GM23338 (cell line): ENCODE measurements at regions not wholly inside any gene's neighbourhood (a gene's known extent, or its start where the extent isn't known, plus 50 kb on each side); places are given as distances from the start of the nearest gene placed in this dataset.

ENCODE experiments used
- ATAC-seq: fragments of 200-7000 bp; cut with Tn5 transposase; 3 replicates; pipeline ENCODE4 v1.9.1; 2020
- DNase-seq: peaks from one replicate; pipeline ENCODE4 v3.0.0-alpha.2; 2015; ENCODE audit warnings: low spot score
- H2AFZ ChIP-seq: fragments of 200-600 bp; sonication (generic); 2 replicates; pipeline ENCODE4 v1.8.0; 2016; ENCODE audit warnings: antibody characterized with exemption, mild to moderate bottlenecking, moderate library complexity
- H3F3A ChIP-seq: fragments of 200-600 bp; sonication (generic); replicated peaks from 2 replicates; pipeline ENCODE4 v1.8.0; 2017; ENCODE audit warnings: antibody characterized with exemption, mixed run types, low read depth
- H3K27ac ChIP-seq: fragments of 200-600 bp; sonication (generic); 2 replicates; pipeline ENCODE4 v1.6.1; 2016; ENCODE audit warnings: low read depth
- H3K27me3 ChIP-seq: fragments of 200-600 bp; sonication (generic); 2 replicates; pipeline ENCODE4 v1.8.0; 2016; ENCODE audit warnings: mild to moderate bottlenecking, mixed run types, moderate library complexity; ENCODE audit not compliant: insufficient read depth
- H3K36me3 ChIP-seq: fragments of 200-600 bp; sonication (generic); 2 replicates; pipeline ENCODE4 v1.8.0; 2016; ENCODE audit warnings: mild to moderate bottlenecking; ENCODE audit not compliant: insufficient read depth
- H3K4me1 ChIP-seq: fragments of 200-600 bp; sonication (generic); 2 replicates; pipeline ENCODE4 v1.8.0; 2016; ENCODE audit warnings: mild to moderate bottlenecking, moderate library complexity; ENCODE audit not compliant: insufficient read depth
- H3K4me2 ChIP-seq: fragments of 200-600 bp; sonication (generic); 2 replicates; pipeline ENCODE4 v1.7.1; 2017; ENCODE audit warnings: mixed run types
- H3K4me3 ChIP-seq: fragments of 200-600 bp; sonication (generic); 2 replicates; pipeline ENCODE4 v1.6.1; 2016; ENCODE audit warnings: mixed run types
- H3K79me2 ChIP-seq: fragments of 200-600 bp; sonication (generic); replicated peaks from 2 replicates; pipeline ENCODE4 v1.8.0; 2017; ENCODE audit warnings: mild to moderate bottlenecking; ENCODE audit not compliant: insufficient read depth
- H3K9me2 ChIP-seq: fragments of 200-600 bp; sonication (generic); 2 replicates; pipeline ENCODE4 v1.8.0; 2017; ENCODE audit not compliant: insufficient read depth
- H4K20me1 ChIP-seq: fragments of 200-600 bp; sonication (generic); replicated peaks from 2 replicates; pipeline ENCODE4 v1.8.0; 2017; ENCODE audit warnings: mild to moderate bottlenecking; ENCODE audit not compliant: insufficient read depth
- H3K27ac Mint-ChIP-seq: 2 replicates; pipeline ENCODE4 v1.8.0; 2020; ENCODE audit warnings: inconsistent platforms, mild to moderate bottlenecking, moderate library complexity, mixed read lengths
- H3K27me3 Mint-ChIP-seq: 3 replicates; pipeline ENCODE4 v1.8.0; 2022; ENCODE audit warnings: low read depth, mild to moderate bottlenecking, moderate library complexity, mixed read lengths, inconsistent platforms; ENCODE audit not compliant: insufficient read depth, poor library complexity
- H3K36me3 Mint-ChIP-seq: 3 replicates; pipeline ENCODE4 v1.8.0; 2021; ENCODE audit warnings: low read depth, mild to moderate bottlenecking, inconsistent platforms, moderate library complexity, mixed read lengths
- H3K4me1 Mint-ChIP-seq: 3 replicates; pipeline ENCODE4 v1.8.0; 2020; ENCODE audit warnings: mild to moderate bottlenecking, inconsistent platforms, mixed read lengths
- H3K4me3 Mint-ChIP-seq: 3 replicates; pipeline ENCODE4 v1.8.0; 2021; ENCODE audit warnings: moderate library complexity, mild to moderate bottlenecking, inconsistent platforms, mixed read lengths
- H3K9me3 Mint-ChIP-seq: 3 replicates; pipeline ENCODE4 v1.8.0; 2020; ENCODE audit warnings: moderate library complexity, mild to moderate bottlenecking, inconsistent platforms, mixed read lengths
- CREB1 ChIP-seq: fragments of 250-450 bp; sonication (Bioruptor Pico); IDR thresholded peaks from 2 replicates; pipeline ENCODE4 v1.5.0; 2020; ENCODE audit warnings: low read depth, mild to moderate bottlenecking, moderate library complexity
- EZH2 ChIP-seq: fragments of 200-600 bp; sonication (generic); IDR thresholded peaks from one replicate; pipeline ENCODE4 v1.8.0; 2017; ENCODE audit warnings: antibody characterized with exemption, mild to moderate bottlenecking, low read depth; ENCODE audit not compliant: unreplicated experiment
- EZH2phosphoT487 ChIP-seq: fragments of 200-600 bp; sonication (generic); IDR thresholded peaks from one replicate; pipeline ENCODE4 v1.8.1; 2018; ENCODE audit warnings: antibody characterized with exemption; ENCODE audit not compliant: unreplicated experiment
- JUNB ChIP-seq: IDR thresholded peaks from one replicate; pipeline ENCODE4 v1.6.1; 2016; ENCODE audit warnings: antibody characterized with exemption; ENCODE audit not compliant: unreplicated experiment
- NANOG ChIP-seq: IDR thresholded peaks from 2 replicates; pipeline ENCODE4 v1.6.1; 2016; ENCODE audit warnings: antibody characterized with exemption, borderline replicate concordance
- POLR2AphosphoS5 ChIP-seq: IDR thresholded peaks from 2 replicates; pipeline ENCODE4 v1.6.1; 2016; ENCODE audit warnings: antibody characterized with exemption, low read depth
- STAT1 ChIP-seq: IDR thresholded peaks from one replicate; pipeline ENCODE4 v1.6.1; 2016; ENCODE audit warnings: antibody characterized with exemption; ENCODE audit not compliant: unreplicated experiment
- ZNF114 ChIP-seq: fragments of 250-450 bp; sonication (Bioruptor Pico); IDR thresholded peaks from 2 replicates; pipeline ENCODE4 v1.5.0; 2020; ENCODE audit warnings: mild to moderate bottlenecking, moderate library complexity
- ZNF331 ChIP-seq: fragments of 250-450 bp; sonication (Bioruptor Pico); IDR thresholded peaks from 2 replicates; pipeline ENCODE4 v1.5.0; 2020; ENCODE audit warnings: low read depth, mild to moderate bottlenecking, moderate library complexity
- TF ChIP-seq, protein P1 (sequence below): IDR thresholded peaks from 2 replicates; pipeline ENCODE4 v1.6.1; 2016; ENCODE audit warnings: antibody characterized with exemption
- TF ChIP-seq, protein P2 (sequence below): IDR thresholded peaks from one replicate; pipeline ENCODE4 v1.6.1; 2018; ENCODE audit warnings: antibody characterized with exemption; ENCODE audit not compliant: unreplicated experiment
- TF ChIP-seq, protein P3 (sequence below), 2 experiments: fragments of 200-600 bp in 1 of 2; sonication (generic) in 1 of 2; conservative IDR thresholded peaks; 2 replicates each; pipeline versions ENCODE4 v1.5.1 to v1.6.1; 2016 to 2017; ENCODE audit warnings: antibody characterized with exemption in 2 of 2, low read depth in 2 of 2, mild to moderate bottlenecking in 2 of 2, moderate library complexity in 1 of 2
- TF ChIP-seq, protein P4 (sequence below): fragments of 250-450 bp; sonication (Bioruptor Pico); IDR thresholded peaks from 2 replicates; pipeline ENCODE4 v1.5.0; 2020; ENCODE audit warnings: mild to moderate bottlenecking, moderate library complexity

DNA sequence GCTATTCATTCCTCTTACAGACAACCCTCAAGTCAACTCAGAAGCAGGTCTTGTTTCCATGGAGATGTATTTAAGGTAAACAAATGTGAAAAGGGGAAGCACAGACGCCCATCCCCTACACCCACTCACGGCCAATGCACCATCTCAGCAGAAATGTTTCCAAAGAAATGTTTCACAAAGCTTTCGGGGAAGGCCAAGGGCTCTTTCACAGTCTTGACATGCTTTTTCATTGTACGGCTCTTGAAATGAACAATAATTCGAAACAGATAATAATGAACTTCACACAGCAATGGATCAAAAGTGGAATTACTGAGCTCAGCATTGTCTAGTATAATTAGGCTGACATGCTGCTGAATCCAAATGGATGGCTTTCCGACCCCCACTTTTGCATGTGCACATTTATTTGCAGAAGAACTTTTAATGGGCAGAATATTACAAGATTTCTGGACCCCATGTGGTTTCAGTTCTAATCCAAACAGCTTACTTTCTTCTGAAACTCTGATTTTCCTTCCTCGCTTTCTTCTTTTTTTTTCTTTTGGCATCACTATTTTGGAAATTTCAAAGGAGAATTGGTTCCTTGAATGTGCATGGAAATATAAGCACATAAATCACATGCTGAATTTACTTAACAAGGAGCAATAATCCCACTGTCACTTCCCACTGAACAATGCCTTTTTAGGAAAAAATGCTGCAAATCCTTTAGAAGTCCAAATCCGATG, 160.9 kb downstream of the SMIM20 start:
- no peak overlapping the region for H3K27ac ChIP-seq
- H3K27me3 ChIP-seq: no peaks in the 10 kb centered on the region
- H3K4me2 ChIP-seq: no peak overlapping the region
- H3K36me3 ChIP-seq: no peaks in the 10 kb centered on the region
- H3K4me1 ChIP-seq: no peaks in the 10 kb centered on the region
- 0 out of 2 replicates have a peak, but pooled peaks cover 6% of the 10 kb centered on the region for H3K9me2 ChIP-seq
- no peaks in the 10 kb centered on the region; the same call in 2 of the 3 replicates for H3K36me3 Mint-ChIP-seq
- no peaks in the 10 kb centered on the region for H3K79me2 ChIP-seq
- H2AFZ ChIP-seq: no peak overlapping the region
- ATAC-seq: no peak
- no peaks in the 10 kb centered on the region for H4K20me1 ChIP-seq
- H3K4me1 Mint-ChIP-seq: peaks cover 4% of the 10 kb centered on the region; the same call in 1 of the 3 replicates
- no peak overlapping the region for H3K4me3 ChIP-seq
- no peaks in the 10 kb centered on the region for H3K27me3 Mint-ChIP-seq
- no peak overlapping the region for H3K4me3 Mint-ChIP-seq
- no peak for TF ChIP-seq POLR2AphosphoS5
- TF ChIP-seq, protein P1, sequence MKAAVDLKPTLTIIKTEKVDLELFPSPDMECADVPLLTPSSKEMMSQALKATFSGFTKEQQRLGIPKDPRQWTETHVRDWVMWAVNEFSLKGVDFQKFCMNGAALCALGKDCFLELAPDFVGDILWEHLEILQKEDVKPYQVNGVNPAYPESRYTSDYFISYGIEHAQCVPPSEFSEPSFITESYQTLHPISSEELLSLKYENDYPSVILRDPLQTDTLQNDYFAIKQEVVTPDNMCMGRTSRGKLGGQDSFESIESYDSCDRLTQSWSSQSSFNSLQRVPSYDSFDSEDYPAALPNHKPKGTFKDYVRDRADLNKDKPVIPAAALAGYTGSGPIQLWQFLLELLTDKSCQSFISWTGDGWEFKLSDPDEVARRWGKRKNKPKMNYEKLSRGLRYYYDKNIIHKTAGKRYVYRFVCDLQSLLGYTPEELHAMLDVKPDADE: no peak
- TF ChIP-seq, protein P2, sequence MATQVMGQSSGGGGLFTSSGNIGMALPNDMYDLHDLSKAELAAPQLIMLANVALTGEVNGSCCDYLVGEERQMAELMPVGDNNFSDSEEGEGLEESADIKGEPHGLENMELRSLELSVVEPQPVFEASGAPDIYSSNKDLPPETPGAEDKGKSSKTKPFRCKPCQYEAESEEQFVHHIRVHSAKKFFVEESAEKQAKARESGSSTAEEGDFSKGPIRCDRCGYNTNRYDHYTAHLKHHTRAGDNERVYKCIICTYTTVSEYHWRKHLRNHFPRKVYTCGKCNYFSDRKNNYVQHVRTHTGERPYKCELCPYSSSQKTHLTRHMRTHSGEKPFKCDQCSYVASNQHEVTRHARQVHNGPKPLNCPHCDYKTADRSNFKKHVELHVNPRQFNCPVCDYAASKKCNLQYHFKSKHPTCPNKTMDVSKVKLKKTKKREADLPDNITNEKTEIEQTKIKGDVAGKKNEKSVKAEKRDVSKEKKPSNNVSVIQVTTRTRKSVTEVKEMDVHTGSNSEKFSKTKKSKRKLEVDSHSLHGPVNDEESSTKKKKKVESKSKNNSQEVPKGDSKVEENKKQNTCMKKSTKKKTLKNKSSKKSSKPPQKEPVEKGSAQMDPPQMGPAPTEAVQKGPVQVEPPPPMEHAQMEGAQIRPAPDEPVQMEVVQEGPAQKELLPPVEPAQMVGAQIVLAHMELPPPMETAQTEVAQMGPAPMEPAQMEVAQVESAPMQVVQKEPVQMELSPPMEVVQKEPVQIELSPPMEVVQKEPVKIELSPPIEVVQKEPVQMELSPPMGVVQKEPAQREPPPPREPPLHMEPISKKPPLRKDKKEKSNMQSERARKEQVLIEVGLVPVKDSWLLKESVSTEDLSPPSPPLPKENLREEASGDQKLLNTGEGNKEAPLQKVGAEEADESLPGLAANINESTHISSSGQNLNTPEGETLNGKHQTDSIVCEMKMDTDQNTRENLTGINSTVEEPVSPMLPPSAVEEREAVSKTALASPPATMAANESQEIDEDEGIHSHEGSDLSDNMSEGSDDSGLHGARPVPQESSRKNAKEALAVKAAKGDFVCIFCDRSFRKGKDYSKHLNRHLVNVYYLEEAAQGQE: no peak
- TF ChIP-seq ZNF331 (CRISPR knock-in tag): no peak
- TF ChIP-seq CREB1: no peak
- TF ChIP-seq EZH2phosphoT487: no peak
- TF ChIP-seq EZH2: no peak
- TF ChIP-seq NANOG: no peak
- TF ChIP-seq, protein P3, sequence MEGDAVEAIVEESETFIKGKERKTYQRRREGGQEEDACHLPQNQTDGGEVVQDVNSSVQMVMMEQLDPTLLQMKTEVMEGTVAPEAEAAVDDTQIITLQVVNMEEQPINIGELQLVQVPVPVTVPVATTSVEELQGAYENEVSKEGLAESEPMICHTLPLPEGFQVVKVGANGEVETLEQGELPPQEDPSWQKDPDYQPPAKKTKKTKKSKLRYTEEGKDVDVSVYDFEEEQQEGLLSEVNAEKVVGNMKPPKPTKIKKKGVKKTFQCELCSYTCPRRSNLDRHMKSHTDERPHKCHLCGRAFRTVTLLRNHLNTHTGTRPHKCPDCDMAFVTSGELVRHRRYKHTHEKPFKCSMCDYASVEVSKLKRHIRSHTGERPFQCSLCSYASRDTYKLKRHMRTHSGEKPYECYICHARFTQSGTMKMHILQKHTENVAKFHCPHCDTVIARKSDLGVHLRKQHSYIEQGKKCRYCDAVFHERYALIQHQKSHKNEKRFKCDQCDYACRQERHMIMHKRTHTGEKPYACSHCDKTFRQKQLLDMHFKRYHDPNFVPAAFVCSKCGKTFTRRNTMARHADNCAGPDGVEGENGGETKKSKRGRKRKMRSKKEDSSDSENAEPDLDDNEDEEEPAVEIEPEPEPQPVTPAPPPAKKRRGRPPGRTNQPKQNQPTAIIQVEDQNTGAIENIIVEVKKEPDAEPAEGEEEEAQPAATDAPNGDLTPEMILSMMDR (conservative IDR thresholded peaks at IDR 0.05; ENCODE audit: low read depth in 2 of 2): no peak
- TF ChIP-seq, protein P4, sequence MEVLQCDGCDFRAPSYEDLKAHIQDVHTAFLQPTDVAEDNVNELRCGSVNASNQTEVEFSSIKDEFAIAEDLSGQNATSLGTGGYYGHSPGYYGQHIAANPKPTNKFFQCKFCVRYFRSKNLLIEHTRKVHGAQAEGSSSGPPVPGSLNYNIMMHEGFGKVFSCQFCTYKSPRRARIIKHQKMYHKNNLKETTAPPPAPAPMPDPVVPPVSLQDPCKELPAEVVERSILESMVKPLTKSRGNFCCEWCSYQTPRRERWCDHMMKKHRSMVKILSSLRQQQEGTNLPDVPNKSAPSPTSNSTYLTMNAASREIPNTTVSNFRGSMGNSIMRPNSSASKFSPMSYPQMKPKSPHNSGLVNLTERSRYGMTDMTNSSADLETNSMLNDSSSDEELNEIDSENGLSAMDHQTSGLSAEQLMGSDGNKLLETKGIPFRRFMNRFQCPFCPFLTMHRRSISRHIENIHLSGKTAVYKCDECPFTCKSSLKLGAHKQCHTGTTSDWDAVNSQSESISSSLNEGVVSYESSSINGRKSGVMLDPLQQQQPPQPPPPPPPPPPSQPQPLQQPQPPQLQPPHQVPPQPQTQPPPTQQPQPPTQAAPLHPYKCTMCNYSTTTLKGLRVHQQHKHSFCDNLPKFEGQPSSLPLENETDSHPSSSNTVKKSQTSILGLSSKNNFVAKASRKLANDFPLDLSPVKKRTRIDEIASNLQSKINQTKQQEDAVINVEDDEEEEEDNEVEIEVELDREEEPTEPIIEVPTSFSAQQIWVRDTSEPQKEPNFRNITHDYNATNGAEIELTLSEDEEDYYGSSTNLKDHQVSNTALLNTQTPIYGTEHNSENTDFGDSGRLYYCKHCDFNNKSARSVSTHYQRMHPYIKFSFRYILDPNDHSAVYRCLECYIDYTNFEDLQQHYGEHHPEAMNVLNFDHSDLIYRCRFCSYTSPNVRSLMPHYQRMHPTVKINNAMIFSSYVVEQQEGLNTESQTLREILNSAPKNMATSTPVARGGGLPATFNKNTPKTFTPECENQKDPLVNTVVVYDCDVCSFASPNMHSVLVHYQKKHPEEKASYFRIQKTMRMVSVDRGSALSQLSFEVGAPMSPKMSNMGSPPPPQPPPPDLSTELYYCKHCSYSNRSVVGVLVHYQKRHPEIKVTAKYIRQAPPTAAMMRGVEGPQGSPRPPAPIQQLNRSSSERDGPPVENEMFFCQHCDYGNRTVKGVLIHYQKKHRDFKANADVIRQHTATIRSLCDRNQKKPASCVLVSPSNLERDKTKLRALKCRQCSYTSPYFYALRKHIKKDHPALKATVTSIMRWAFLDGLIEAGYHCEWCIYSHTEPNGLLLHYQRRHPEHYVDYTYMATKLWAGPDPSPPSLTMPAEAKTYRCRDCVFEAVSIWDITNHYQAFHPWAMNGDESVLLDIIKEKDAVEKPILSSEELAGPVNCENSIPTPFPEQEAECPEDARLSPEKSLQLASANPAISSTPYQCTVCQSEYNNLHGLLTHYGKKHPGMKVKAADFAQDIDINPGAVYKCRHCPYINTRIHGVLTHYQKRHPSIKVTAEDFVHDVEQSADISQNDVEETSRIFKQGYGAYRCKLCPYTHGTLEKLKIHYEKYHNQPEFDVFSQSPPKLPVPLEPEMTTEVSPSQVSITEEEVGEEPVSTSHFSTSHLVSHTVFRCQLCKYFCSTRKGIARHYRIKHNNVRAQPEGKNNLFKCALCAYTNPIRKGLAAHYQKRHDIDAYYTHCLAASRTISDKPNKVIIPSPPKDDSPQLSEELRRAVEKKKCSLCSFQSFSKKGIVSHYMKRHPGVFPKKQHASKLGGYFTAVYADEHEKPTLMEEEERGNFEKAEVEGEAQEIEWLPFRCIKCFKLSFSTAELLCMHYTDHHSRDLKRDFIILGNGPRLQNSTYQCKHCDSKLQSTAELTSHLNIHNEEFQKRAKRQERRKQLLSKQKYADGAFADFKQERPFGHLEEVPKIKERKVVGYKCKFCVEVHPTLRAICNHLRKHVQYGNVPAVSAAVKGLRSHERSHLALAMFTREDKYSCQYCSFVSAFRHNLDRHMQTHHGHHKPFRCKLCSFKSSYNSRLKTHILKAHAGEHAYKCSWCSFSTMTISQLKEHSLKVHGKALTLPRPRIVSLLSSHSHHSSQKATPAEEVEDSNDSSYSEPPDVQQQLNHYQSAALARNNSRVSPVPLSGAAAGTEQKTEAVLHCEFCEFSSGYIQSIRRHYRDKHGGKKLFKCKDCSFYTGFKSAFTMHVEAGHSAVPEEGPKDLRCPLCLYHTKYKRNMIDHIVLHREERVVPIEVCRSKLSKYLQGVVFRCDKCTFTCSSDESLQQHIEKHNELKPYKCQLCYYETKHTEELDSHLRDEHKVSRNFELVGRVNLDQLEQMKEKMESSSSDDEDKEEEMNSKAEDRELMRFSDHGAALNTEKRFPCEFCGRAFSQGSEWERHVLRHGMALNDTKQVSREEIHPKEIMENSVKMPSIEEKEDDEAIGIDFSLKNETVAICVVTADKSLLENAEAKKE (CRISPR knock-in tag): no peak
- TF ChIP-seq ZNF114 (CRISPR knock-in tag): no peak
- TF ChIP-seq STAT1: no peak
- TF ChIP-seq JUNB: no peak
- no peaks in the 10 kb centered on the region for H3F3A ChIP-seq
- DNase-seq: peak; percentile 22
- H3K9me3 Mint-ChIP-seq: peaks cover 9% of the 10 kb centered on the region; the same call in 1 of the 3 replicates
- no peak overlapping the region for H3K27ac Mint-ChIP-seq
